SK-N-SH (cell line): ENCODE measurements at regions not wholly inside any gene's neighbourhood (a gene's known extent, or its start where the extent isn't known, plus 50 kb on each side); places are given as distances from the start of the nearest gene placed in this dataset.
A peak's percentile ranks its signal among the peaks of the same experiment; 100 is the strongest.

Experiments used
- CTCF ChIA-PET: fragments of 300-600, 350-600 bp; formaldehyde crosslinking; extraction: SDS; loops from one replicate; lab custom pipeline; 2021; lab: Yijun Ruan, JAX
- POLR2A ChIA-PET: fragments of 350-600 bp; sonication (Branson Sonifier 250); formaldehyde crosslinking; extraction: SDS; loops from one replicate; lab custom pipeline; 2020; ENCODE audit warnings: antibody characterized with exemption, inconsistent platforms; lab: Yijun Ruan, JAX
- DNase-seq: peaks from one replicate; pipeline ENCODE4 v3.0.0; 2012
- H2AFZ ChIP-seq: fragments of 200-600 bp; sonication (generic); 2 replicates; pipeline ENCODE4 v1.8.1; 2016; ENCODE audit warnings: antibody characterized with exemption, mild to moderate bottlenecking, low read depth
- H3F3A ChIP-seq: fragments of 200-600 bp; sonication (generic); replicated peaks from 2 replicates; pipeline ENCODE3; 2016; ENCODE audit warnings: antibody characterized with exemption, mild to moderate bottlenecking; ENCODE audit not compliant: insufficient read depth
- H3K27ac ChIP-seq, 2 experiments: fragments of 200-500 bp in 1 of 2; fragments of 200-600 bp in 1 of 2; sonication (Bioruptor generic) in 1 of 2; sonication (generic), shearing (Covaris generic) in 1 of 2; 2 replicates each; pipeline versions ENCODE4 v1.5.1 to v1.6.1; 2014 to 2016; ENCODE audit warnings: low read depth in 2 of 2, inconsistent platforms in 1 of 2, low read length in 1 of 2, mild to moderate bottlenecking in 1 of 2, mixed read lengths in 1 of 2
- H3K27me3 ChIP-seq: fragments of 200-600 bp; sonication (generic), shearing (Covaris generic); 2 replicates; pipeline ENCODE4 v1.6.1; 2016; ENCODE audit warnings: mixed run types; ENCODE audit not compliant: insufficient read depth
- H3K36me3 ChIP-seq, 2 experiments: fragments of 200-500 bp in 1 of 2; fragments of 200-600 bp in 1 of 2; sonication (Bioruptor generic) in 1 of 2; sonication (generic) in 1 of 2; replicated peaks in 1 of 2; 2 replicates each; pipeline versions ENCODE3 to v1.5.1; 2014 to 2016; ENCODE audit warnings: low read length in 1 of 2, mild to moderate bottlenecking in 1 of 2; ENCODE audit not compliant: insufficient read depth in 2 of 2, control insufficient read depth in 1 of 2
- H3K4me1 ChIP-seq, 2 experiments: fragments of 200-500 bp in 1 of 2; fragments of 200-600 bp in 1 of 2; sonication (Bioruptor generic) in 1 of 2; sonication (generic), shearing (Covaris generic) in 1 of 2; 2 replicates each; pipeline versions ENCODE4 v1.5.1 to v1.6.1; 2014 to 2016; ENCODE audit warnings: low read depth in 1 of 2, low read length in 1 of 2, mixed run types in 1 of 2; ENCODE audit not compliant: insufficient read depth in 2 of 2, control insufficient read depth in 1 of 2
- H3K4me2 ChIP-seq: fragments of 200-600 bp; sonication (generic), shearing (Covaris generic); 2 replicates; pipeline ENCODE4 v1.6.1; 2017; ENCODE audit warnings: mixed run types
- H3K4me3 ChIP-seq, 2 experiments: fragments of 200-500 bp in 1 of 2; fragments of 200-600 bp in 1 of 2; sonication (Bioruptor generic) in 1 of 2; sonication (generic), shearing (Covaris generic) in 1 of 2; 2 replicates each; pipeline versions ENCODE4 v1.5.1 to v1.8.1; 2014 to 2016; ENCODE audit warnings: low read depth in 2 of 2, inconsistent platforms in 1 of 2, low read length in 1 of 2, mild to moderate bottlenecking in 1 of 2, mixed read lengths in 1 of 2, moderate library complexity in 1 of 2
- H3K79me2 ChIP-seq: fragments of 200-600 bp; sonication (generic); 2 replicates; pipeline ENCODE4 v1.8.1; 2017; ENCODE audit warnings: mild to moderate bottlenecking; ENCODE audit not compliant: insufficient read depth
- H3K9ac ChIP-seq: fragments of 200-600 bp; sonication (generic); 2 replicates; pipeline ENCODE4 v1.6.1; 2017; ENCODE audit warnings: mixed run types
- H3K9me2 ChIP-seq: fragments of 200-600 bp; sonication (generic); 2 replicates; pipeline ENCODE4 v1.6.1; 2017; ENCODE audit warnings: mixed run types
- H3K9me3 ChIP-seq: fragments of 200-600 bp; sonication (generic); 2 replicates; pipeline ENCODE4 v1.6.1; 2017; ENCODE audit warnings: mixed run types, mild to moderate bottlenecking, moderate library complexity
- H4K20me1 ChIP-seq: fragments of 200-600 bp; sonication (generic); 2 replicates; pipeline ENCODE4 v1.6.1; 2017; ENCODE audit warnings: mild to moderate bottlenecking, mixed run types; ENCODE audit not compliant: insufficient read depth
- ELF1 ChIP-seq: IDR thresholded peaks from 2 replicates; pipeline ENCODE4 v1.4.0; 2012
- EP300 ChIP-seq, 2 experiments: IDR thresholded peaks; 2 replicates each; pipeline versions ENCODE4 v1.4.0 to v1.6.1; 2012; ENCODE audit warnings: borderline replicate concordance in 1 of 2, low read depth in 1 of 2, low read length in 1 of 2
- FOXJ3 ChIP-seq: sonication (generic); formaldehyde crosslinking; IDR thresholded peaks from 2 replicates; pipeline ENCODE4 v1.5.1; 2020; ENCODE audit warnings: mild to moderate bottlenecking, missing genetic modification reagents
- GATA2 ChIP-seq: sonication (generic); formaldehyde crosslinking; IDR thresholded peaks from 2 replicates; pipeline ENCODE4 v1.5.0; 2020; ENCODE audit warnings: mild to moderate bottlenecking, missing genetic modification reagents
- JUND ChIP-seq: IDR thresholded peaks from 2 replicates; pipeline ENCODE4 v1.4.0; 2012
- NFIC ChIP-seq: IDR thresholded peaks from 2 replicates; pipeline ENCODE4 v1.4.0; 2012; ENCODE audit warnings: borderline replicate concordance
- POLR2AphosphoS5 ChIP-seq: IDR thresholded peaks from 2 replicates; pipeline ENCODE4 v1.6.1; 2012; ENCODE audit warnings: low read depth, low read length
- RAD21 ChIP-seq: IDR thresholded peaks from 2 replicates; pipeline ENCODE4 v1.6.1; 2012; ENCODE audit warnings: mild to moderate bottlenecking, low read length
- RXRA ChIP-seq: IDR thresholded peaks from 2 replicates; pipeline ENCODE4 v1.4.0; 2012; ENCODE audit warnings: low read depth, mild to moderate bottlenecking, borderline replicate concordance
- SIN3A ChIP-seq: IDR thresholded peaks from 2 replicates; pipeline ENCODE4 v1.6.1; 2012; ENCODE audit warnings: low read depth, mild to moderate bottlenecking, low read length, moderate library complexity, borderline replicate concordance
- YY1 ChIP-seq: IDR thresholded peaks from 2 replicates; pipeline ENCODE4 v1.4.0; 2012; ENCODE audit warnings: low read depth, mild to moderate bottlenecking
- WGBS: methylation state at CpG from one replicate; pipeline ENCODE4 v1.1.6; 2017; ENCODE audit warnings: low lambda C conversion rate; 5-methylcytosine and 5-hydroxymethylcytosine counted together
- TF ChIP-seq, protein P1 (sequence below): IDR thresholded peaks from 2 replicates; pipeline ENCODE4 v1.6.1; 2012; ENCODE audit warnings: mild to moderate bottlenecking, low read depth, low read length, moderate library complexity
- TF ChIP-seq, protein P2 (sequence below): IDR thresholded peaks from 2 replicates; pipeline ENCODE4; 2012
- TF ChIP-seq, protein P3 (sequence below): fragments of 150-350 bp; IDR thresholded peaks from 2 replicates; pipeline ENCODE4 v1.6.1; 2017; ENCODE audit warnings: antibody characterized with exemption, low read length, low read depth, borderline replicate concordance

DNA sequence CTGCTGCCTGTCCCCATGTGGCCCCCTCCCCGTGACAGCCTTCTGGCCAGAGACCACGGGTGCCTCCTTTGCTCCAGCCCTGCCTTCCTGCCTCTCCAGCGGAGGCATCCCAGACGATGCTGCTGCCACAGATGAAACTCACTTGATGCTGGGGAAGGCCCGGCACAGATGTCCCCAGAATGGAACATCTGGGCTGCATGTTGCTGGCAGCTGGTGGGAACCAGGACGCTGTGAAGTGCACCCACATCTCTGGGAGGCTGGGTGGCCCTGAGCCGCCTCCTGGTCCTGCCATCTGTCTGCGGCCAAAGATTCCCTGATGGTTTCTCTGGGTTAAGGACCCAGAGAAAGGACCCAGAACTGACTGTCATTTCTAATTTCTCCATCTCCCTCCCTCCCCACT lies 51.9 kb upstream of the PTPRS start:
- peaks cover 15% of the 10 kb centered on the region; the same call in 1 of the 2 replicates for H3K27me3 ChIP-seq
- no peak overlapping the region for H3K27ac ChIP-seq
- no peak overlapping the region for H3K9ac ChIP-seq
- no peaks in the 10 kb centered on the region for H3K79me2 ChIP-seq
- ChIA-PET CTCF (interaction anchor here (1.3 to 1.4 kb wide), 2 partner anchors 15 to 181 kb away, joined by 3 to 4 read pairs; no protein-coding TSS in a partner anchor), POLR2A (no interaction called here)
- no peaks in the 10 kb centered on the region for H3F3A ChIP-seq
- no peaks in the 10 kb centered on the region for H3K36me3 ChIP-seq
- H3K4me1 ChIP-seq = peaks cover 0 to 5% of the 10 kb centered on the region in 2 experiments; a peak in 1 of 4 replicates
- no peaks in the 10 kb centered on the region for H4K20me1 ChIP-seq
- no peaks in the 10 kb centered on the region for H3K9me2 ChIP-seq
- no peak overlapping the region for H3K4me2 ChIP-seq
- no peaks in the 10 kb centered on the region for H3K9me3 ChIP-seq
- no peak overlapping the region for H3K4me3 ChIP-seq
- WGBS = 10% methylated on average over 4 of the region's 8 CpGs
- peak; percentile 77 for DNase-seq
- no peak overlapping the region for H2AFZ ChIP-seq
- TF ChIP-seq JUND (no peak), FOXJ3 (CRISPR knock-in tag) (no peak), ELF1 (no peak), YY1 (no peak), EP300 (IDR thresholded peaks at IDR 0.05; ENCODE audit: borderline replicate concordance in 1 of 2, low read depth in 1 of 2, low read length in 1 of 2) (no peak), POLR2AphosphoS5 (no peak), NFIC (no peak)
- TF ChIP-seq, protein P1, sequence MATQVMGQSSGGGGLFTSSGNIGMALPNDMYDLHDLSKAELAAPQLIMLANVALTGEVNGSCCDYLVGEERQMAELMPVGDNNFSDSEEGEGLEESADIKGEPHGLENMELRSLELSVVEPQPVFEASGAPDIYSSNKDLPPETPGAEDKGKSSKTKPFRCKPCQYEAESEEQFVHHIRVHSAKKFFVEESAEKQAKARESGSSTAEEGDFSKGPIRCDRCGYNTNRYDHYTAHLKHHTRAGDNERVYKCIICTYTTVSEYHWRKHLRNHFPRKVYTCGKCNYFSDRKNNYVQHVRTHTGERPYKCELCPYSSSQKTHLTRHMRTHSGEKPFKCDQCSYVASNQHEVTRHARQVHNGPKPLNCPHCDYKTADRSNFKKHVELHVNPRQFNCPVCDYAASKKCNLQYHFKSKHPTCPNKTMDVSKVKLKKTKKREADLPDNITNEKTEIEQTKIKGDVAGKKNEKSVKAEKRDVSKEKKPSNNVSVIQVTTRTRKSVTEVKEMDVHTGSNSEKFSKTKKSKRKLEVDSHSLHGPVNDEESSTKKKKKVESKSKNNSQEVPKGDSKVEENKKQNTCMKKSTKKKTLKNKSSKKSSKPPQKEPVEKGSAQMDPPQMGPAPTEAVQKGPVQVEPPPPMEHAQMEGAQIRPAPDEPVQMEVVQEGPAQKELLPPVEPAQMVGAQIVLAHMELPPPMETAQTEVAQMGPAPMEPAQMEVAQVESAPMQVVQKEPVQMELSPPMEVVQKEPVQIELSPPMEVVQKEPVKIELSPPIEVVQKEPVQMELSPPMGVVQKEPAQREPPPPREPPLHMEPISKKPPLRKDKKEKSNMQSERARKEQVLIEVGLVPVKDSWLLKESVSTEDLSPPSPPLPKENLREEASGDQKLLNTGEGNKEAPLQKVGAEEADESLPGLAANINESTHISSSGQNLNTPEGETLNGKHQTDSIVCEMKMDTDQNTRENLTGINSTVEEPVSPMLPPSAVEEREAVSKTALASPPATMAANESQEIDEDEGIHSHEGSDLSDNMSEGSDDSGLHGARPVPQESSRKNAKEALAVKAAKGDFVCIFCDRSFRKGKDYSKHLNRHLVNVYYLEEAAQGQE = no peak
- TF ChIP-seq, protein P2, sequence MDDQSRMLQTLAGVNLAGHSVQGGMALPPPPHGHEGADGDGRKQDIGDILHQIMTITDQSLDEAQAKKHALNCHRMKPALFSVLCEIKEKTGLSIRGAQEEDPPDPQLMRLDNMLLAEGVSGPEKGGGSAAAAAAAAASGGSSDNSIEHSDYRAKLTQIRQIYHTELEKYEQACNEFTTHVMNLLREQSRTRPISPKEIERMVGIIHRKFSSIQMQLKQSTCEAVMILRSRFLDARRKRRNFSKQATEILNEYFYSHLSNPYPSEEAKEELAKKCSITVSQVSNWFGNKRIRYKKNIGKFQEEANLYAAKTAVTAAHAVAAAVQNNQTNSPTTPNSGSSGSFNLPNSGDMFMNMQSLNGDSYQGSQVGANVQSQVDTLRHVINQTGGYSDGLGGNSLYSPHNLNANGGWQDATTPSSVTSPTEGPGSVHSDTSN = no peak

DNA sequence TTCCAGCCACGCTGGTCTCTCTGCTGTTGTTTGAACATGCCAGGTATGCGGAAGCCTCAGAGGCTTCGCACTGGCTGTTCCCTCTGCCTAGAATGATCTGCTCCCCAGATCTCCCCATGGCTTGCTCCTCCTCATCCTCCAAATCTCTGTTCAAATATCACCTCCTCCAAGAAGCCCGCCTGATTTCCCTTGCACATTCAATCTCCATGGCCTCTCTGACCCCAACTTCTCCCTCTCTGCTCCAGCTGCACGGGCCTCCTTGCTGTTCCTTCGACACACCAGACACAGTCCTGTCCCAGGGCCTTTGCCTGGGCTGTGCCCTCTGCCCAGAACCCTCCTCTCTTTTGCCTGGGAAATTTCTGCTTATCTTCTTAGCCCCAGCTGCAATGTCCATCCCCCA lies 52.5 kb upstream of the PTPRS start:
- H3K9ac ChIP-seq = no peak overlapping the region
- no peak overlapping the region for H3K4me3 ChIP-seq
- H3K79me2 ChIP-seq = no peaks in the 10 kb centered on the region
- DNase-seq = no peak
- peaks cover 0 to 5% of the 10 kb centered on the region in 2 experiments; a peak in 1 of 4 replicates for H3K4me1 ChIP-seq
- no peaks in the 10 kb centered on the region for H3F3A ChIP-seq
- H3K4me2 ChIP-seq = no peak overlapping the region
- no peaks in the 10 kb centered on the region for H3K36me3 ChIP-seq
- H3K9me2 ChIP-seq = no peaks in the 10 kb centered on the region
- H4K20me1 ChIP-seq = no peaks in the 10 kb centered on the region
- POLR2A ChIA-PET = no interaction called here
- H2AFZ ChIP-seq = no peak overlapping the region
- no peak for TF ChIP-seq RXRA
- TF ChIP-seq RAD21 = no peak
- TF ChIP-seq FOXJ3 (CRISPR knock-in tag) = no peak
- TF ChIP-seq SIN3A = no peak
- no peak for TF ChIP-seq JUND
- no peak for TF ChIP-seq GATA2 (CRISPR knock-in tag)
- TF ChIP-seq, protein P3, sequence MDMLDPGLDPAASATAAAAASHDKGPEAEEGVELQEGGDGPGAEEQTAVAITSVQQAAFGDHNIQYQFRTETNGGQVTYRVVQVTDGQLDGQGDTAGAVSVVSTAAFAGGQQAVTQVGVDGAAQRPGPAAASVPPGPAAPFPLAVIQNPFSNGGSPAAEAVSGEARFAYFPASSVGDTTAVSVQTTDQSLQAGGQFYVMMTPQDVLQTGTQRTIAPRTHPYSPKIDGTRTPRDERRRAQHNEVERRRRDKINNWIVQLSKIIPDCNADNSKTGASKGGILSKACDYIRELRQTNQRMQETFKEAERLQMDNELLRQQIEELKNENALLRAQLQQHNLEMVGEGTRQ = no peak
- TF ChIP-seq, protein P1 = no peak
- no peak for TF ChIP-seq NFIC
- 50% methylated on average over 6 of the region's 6 CpGs for WGBS
- peaks cover 15% of the 10 kb centered on the region; the same call in 1 of the 2 replicates for H3K27me3 ChIP-seq
- H3K9me3 ChIP-seq = no peaks in the 10 kb centered on the region
- H3K27ac ChIP-seq = no peak overlapping the region
- CTCF ChIA-PET = interaction anchor here (1.1 kb wide), 1 partner anchor 11 kb away, joined by 3 read pairs; no protein-coding TSS in a partner anchor
